ENCODE measurements at regions not wholly inside any gene's neighbourhood (a gene's known extent, or its start where the extent isn't known, plus 50 kb on each side); places are given as distances from the start of the nearest gene placed in this dataset.

DNA sequence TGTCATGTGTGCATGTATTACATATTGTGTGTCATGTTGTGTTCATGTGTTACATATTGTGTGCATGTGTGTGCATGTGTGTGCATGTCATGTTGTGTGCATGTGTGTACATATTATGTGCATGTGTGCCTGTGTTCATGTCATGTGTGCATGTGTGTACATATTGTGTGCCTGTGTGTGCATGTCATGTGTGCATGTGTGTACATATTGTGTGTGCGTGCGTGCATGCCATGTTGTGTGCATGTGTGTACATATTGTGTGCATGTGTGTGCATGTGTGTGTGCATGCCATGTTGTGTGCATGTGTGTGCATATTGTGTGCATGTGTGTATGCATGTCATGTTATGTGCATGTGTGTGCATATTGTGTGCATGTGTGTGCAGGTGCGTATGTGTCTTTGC, 267.1 kb downstream of the EIPR1 start:
- Histone ChIP-seq H3K27me3 (ENCODE audit: insufficient read depth) (no peaks in the 10 kb centered on the region), H3K79me2 (ENCODE audit: insufficient read depth) (no peaks in the 10 kb centered on the region), H3K27ac (ENCODE audit: low read depth in 2 of 2, low read length in 1 of 2) (no peak overlapping the region), H2AFZ (ENCODE audit: low read depth) (no peak overlapping the region), H3K9ac (no peak overlapping the region), H3F3A (replicated peaks; ENCODE audit: insufficient read depth) (no peaks in the 10 kb centered on the region), H3K36me3 (replicated peaks in 1 of 2; ENCODE audit: control insufficient read depth in 1 of 2, insufficient read depth in 2 of 2, low read length in 1 of 2) (no peaks in the 10 kb centered on the region), H3K4me3 (ENCODE audit: low read depth in 2 of 2, low read length in 1 of 2) (no peak overlapping the region), H3K9me3 (no peaks in the 10 kb centered on the region; the same call in 1 of the 2 replicates), H3K4me1 (ENCODE audit: control insufficient read depth in 1 of 2, insufficient read depth in 2 of 2, low read depth in 1 of 2, low read length in 1 of 2) (peaks cover 0 to 31% of the 10 kb centered on the region in 2 experiments; a peak in 1 of 4 replicates), H3K4me2 (no peak overlapping the region), H3K9me2 (no peaks in the 10 kb centered on the region), H4K20me1 (ENCODE audit: insufficient read depth) (no peaks in the 10 kb centered on the region)
- TF ChIP-seq FOXM1 (IDR thresholded peaks at IDR 0.05; ENCODE audit: low read depth) (no peak), POLR2AphosphoS5 (IDR thresholded peaks at IDR 0.05; ENCODE audit: low read depth, low read length) (no peak), GATA2 (CRISPR knock-in tag; IDR thresholded peaks at IDR 0.05) (no peak), ELF1 (IDR thresholded peaks at IDR 0.05) (no peak), RAD21 (IDR thresholded peaks at IDR 0.05; ENCODE audit: low read length) (no peak), TEAD4 (IDR thresholded peaks at IDR 0.05; ENCODE audit: borderline replicate concordance, insufficient read depth) (no peak), FOSL2 (IDR thresholded peaks at IDR 0.05; ENCODE audit: borderline replicate concordance, low read depth) (no peak)
- TF ChIP-seq, protein P1, sequence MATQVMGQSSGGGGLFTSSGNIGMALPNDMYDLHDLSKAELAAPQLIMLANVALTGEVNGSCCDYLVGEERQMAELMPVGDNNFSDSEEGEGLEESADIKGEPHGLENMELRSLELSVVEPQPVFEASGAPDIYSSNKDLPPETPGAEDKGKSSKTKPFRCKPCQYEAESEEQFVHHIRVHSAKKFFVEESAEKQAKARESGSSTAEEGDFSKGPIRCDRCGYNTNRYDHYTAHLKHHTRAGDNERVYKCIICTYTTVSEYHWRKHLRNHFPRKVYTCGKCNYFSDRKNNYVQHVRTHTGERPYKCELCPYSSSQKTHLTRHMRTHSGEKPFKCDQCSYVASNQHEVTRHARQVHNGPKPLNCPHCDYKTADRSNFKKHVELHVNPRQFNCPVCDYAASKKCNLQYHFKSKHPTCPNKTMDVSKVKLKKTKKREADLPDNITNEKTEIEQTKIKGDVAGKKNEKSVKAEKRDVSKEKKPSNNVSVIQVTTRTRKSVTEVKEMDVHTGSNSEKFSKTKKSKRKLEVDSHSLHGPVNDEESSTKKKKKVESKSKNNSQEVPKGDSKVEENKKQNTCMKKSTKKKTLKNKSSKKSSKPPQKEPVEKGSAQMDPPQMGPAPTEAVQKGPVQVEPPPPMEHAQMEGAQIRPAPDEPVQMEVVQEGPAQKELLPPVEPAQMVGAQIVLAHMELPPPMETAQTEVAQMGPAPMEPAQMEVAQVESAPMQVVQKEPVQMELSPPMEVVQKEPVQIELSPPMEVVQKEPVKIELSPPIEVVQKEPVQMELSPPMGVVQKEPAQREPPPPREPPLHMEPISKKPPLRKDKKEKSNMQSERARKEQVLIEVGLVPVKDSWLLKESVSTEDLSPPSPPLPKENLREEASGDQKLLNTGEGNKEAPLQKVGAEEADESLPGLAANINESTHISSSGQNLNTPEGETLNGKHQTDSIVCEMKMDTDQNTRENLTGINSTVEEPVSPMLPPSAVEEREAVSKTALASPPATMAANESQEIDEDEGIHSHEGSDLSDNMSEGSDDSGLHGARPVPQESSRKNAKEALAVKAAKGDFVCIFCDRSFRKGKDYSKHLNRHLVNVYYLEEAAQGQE (IDR thresholded peaks at IDR 0.05; ENCODE audit: low read depth, low read length): no peak
- ChIA-PET POLR2A (no interaction called here), CTCF (interaction anchor here (0.5 to 1.6 kb wide), 3 partner anchors 17 to 1256 kb away, joined by 3 read pairs; no protein-coding TSS in a partner anchor)
- no peak for DNase-seq
- WGBS (ENCODE audit: low lambda C conversion rate): 94% methylated on average over 3 of the region's 3 CpGs

DNA sequence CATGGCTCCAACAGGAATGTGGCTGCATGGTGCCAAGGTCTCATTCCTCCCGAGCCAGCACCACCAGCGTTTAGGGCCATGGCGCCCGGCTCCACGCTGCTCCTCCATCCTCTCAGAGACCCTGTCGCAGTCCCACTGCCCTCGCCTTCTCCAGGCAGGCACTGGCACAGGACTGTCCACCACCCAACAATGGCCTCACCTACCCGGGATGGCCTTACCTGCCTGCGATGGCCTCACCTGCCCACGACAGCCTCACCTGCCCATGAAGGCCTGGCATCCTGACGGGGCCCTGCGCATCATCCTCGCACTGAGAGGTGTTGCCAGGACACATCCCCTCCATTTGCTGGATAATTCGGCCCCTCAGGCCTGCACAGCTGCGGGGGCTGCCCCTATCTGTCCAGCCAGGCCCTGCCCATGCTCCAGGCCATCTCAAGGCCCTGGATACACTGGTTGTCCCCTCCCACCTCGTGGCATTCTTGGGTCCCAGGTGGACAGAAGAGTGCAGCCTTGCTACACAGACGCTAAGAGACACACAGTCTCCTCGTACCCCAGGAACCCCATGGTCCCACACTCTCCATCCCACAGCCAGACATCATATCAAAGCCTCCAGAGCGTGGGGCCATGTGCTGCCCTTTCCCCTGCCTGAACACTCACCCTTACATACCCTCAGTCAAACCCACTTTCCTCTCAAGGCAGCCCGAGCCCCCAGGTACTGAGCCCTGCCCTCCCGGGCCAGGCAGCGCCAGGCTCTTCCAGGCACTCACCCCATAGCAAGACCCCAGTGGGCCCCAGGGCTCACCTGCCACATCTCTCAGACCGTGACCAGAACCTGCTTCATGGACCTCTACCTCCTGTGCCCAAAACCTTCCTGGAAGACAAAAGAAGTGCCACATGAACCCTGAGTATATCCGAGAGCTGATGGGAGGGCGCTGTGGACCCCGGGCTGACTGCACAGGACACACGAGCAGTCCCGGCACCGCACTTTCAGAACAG, 268.6 kb downstream of the EIPR1 start:
- TF ChIP-seq JUND (IDR thresholded peaks at IDR 0.05) (no peak), TEAD4 (IDR thresholded peaks at IDR 0.05; ENCODE audit: borderline replicate concordance, insufficient read depth) (no peak), ELF1 (IDR thresholded peaks at IDR 0.05) (no peak), EZH2phosphoT487 (IDR thresholded peaks at IDR 0.05; ENCODE audit: borderline replicate concordance, low read depth) (no peak), RAD21 (IDR thresholded peaks at IDR 0.05; ENCODE audit: low read length) (no peak), MXI1 (IDR thresholded peaks at IDR 0.05; ENCODE audit: low read depth, low read length) (no peak), CHD2 (IDR thresholded peaks at IDR 0.05; ENCODE audit: low read length, partially characterized antibody) (no peak), FOXM1 (IDR thresholded peaks at IDR 0.05; ENCODE audit: low read depth) (no peak), TAF1 (IDR thresholded peaks at IDR 0.05; ENCODE audit: borderline replicate concordance, low read depth, low read length) (no peak)
- TF ChIP-seq, protein P2, sequence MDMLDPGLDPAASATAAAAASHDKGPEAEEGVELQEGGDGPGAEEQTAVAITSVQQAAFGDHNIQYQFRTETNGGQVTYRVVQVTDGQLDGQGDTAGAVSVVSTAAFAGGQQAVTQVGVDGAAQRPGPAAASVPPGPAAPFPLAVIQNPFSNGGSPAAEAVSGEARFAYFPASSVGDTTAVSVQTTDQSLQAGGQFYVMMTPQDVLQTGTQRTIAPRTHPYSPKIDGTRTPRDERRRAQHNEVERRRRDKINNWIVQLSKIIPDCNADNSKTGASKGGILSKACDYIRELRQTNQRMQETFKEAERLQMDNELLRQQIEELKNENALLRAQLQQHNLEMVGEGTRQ (IDR thresholded peaks at IDR 0.05; ENCODE audit: borderline replicate concordance, low read depth, low read length): no peak
- TF ChIP-seq, protein P3, sequence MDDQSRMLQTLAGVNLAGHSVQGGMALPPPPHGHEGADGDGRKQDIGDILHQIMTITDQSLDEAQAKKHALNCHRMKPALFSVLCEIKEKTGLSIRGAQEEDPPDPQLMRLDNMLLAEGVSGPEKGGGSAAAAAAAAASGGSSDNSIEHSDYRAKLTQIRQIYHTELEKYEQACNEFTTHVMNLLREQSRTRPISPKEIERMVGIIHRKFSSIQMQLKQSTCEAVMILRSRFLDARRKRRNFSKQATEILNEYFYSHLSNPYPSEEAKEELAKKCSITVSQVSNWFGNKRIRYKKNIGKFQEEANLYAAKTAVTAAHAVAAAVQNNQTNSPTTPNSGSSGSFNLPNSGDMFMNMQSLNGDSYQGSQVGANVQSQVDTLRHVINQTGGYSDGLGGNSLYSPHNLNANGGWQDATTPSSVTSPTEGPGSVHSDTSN (IDR thresholded peaks at IDR 0.05): no peak
- TF ChIP-seq, protein P4, sequence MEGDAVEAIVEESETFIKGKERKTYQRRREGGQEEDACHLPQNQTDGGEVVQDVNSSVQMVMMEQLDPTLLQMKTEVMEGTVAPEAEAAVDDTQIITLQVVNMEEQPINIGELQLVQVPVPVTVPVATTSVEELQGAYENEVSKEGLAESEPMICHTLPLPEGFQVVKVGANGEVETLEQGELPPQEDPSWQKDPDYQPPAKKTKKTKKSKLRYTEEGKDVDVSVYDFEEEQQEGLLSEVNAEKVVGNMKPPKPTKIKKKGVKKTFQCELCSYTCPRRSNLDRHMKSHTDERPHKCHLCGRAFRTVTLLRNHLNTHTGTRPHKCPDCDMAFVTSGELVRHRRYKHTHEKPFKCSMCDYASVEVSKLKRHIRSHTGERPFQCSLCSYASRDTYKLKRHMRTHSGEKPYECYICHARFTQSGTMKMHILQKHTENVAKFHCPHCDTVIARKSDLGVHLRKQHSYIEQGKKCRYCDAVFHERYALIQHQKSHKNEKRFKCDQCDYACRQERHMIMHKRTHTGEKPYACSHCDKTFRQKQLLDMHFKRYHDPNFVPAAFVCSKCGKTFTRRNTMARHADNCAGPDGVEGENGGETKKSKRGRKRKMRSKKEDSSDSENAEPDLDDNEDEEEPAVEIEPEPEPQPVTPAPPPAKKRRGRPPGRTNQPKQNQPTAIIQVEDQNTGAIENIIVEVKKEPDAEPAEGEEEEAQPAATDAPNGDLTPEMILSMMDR (IDR thresholded peaks at IDR 0.05): no peak
- Histone ChIP-seq H4K20me1 (ENCODE audit: insufficient read depth) (no peaks in the 10 kb centered on the region), H3K4me2 (no peak overlapping the region), H3K4me1 (ENCODE audit: control insufficient read depth in 1 of 2, insufficient read depth in 2 of 2, low read depth in 1 of 2, low read length in 1 of 2) (peaks cover 0 to 42% of the 10 kb centered on the region in 2 experiments; a peak in 2 of 4 replicates), H3K36me3 (replicated peaks in 1 of 2; ENCODE audit: control insufficient read depth in 1 of 2, insufficient read depth in 2 of 2, low read length in 1 of 2) (no peaks in the 10 kb centered on the region), H3K9ac (no peak overlapping the region), H3K27ac (ENCODE audit: low read depth in 2 of 2, low read length in 1 of 2) (peak overlapping the region in 1 of 2 experiments; percentile 44; a peak in 1 of 4 replicates), H3K79me2 (ENCODE audit: insufficient read depth) (no peaks in the 10 kb centered on the region), H3K9me3 (no peaks in the 10 kb centered on the region; the same call in 1 of the 2 replicates), H3K27me3 (ENCODE audit: insufficient read depth) (no peaks in the 10 kb centered on the region), H3F3A (replicated peaks; ENCODE audit: insufficient read depth) (no peaks in the 10 kb centered on the region), H2AFZ (ENCODE audit: low read depth) (no peak overlapping the region), H3K9me2 (no peaks in the 10 kb centered on the region), H3K4me3 (ENCODE audit: low read depth in 2 of 2, low read length in 1 of 2) (no peak overlapping the region)
- ChIA-PET CTCF (interaction anchor here (1.9 kb wide), 1 partner anchor 8 kb away, joined by 6 read pairs; no protein-coding TSS in a partner anchor), POLR2A (interaction anchor here (0.6 kb wide), 1 partner anchor 271 kb away, joined by 3 read pairs; no protein-coding TSS in a partner anchor)
- WGBS (ENCODE audit: low lambda C conversion rate): 60% methylated on average over 25 of the region's 29 CpGs
- no peak for DNase-seq
